ENCODE measurements at regions not wholly inside any gene's neighbourhood (a gene's known extent, or its start where the extent isn't known, plus 50 kb on each side); places are given as distances from the start of the nearest gene placed in this dataset.

- DNase-seq (ENCODE audit: low read depth, low spot score) = peak; percentile 77
- no peak overlapping the region for H3K27ac ChIP-seq
Observed at GRCh38 chr10:78991187-78991586, 77.6 kb upstream of the ZMIZ1 start.

- H3K27ac ChIP-seq = no peak overlapping the region
- DNase-seq (ENCODE audit: low read depth, low spot score) = no peak
Observed at GRCh38 chr10:78992333-78992732, 76.4 kb upstream of the ZMIZ1 start.

GRCh38 chr10:78993261-78993945, 75.4 kb upstream of the ZMIZ1 start:
- H3K27ac ChIP-seq = no peak overlapping the region
- no peak for DNase-seq (ENCODE audit: low read depth, low spot score)

GRCh38 chr10:78995987-78996791, 72.6 kb upstream of the ZMIZ1 start:
- no peak for DNase-seq (ENCODE audit: low read depth, low spot score)
- H3K27ac ChIP-seq = no peak overlapping the region

GRCh38 chr10:78996792-78997129, 72.0 kb upstream of the ZMIZ1 start:
- DNase-seq (ENCODE audit: low read depth, low spot score) = no peak

GRCh38 chr10:78997635-78998618, 70.8 kb upstream of the ZMIZ1 start:
- no peak for DNase-seq (ENCODE audit: low read depth, low spot score)
- no peak overlapping the region for H3K27ac ChIP-seq

More at GRCh38 chr10:78996792-78997129, 72.0 kb upstream of the ZMIZ1 start:
- no peak overlapping the region for H3K27ac ChIP-seq

- no peak overlapping the region for H3K27ac ChIP-seq
- no peak for DNase-seq (ENCODE audit: low read depth, low spot score)
Observed at GRCh38 chr10:79001082-79001885, 67.5 kb upstream of the ZMIZ1 start.

GRCh38 chr10:79002336-79002735, 66.4 kb upstream of the ZMIZ1 start:
- H3K27ac ChIP-seq = no peak overlapping the region
- no peak for DNase-seq (ENCODE audit: low read depth, low spot score)

- no peak overlapping the region for H3K27ac ChIP-seq
- DNase-seq (ENCODE audit: low read depth, low spot score) = no peak
Observed at GRCh38 chr10:79003183-79004100, 65.3 kb upstream of the ZMIZ1 start.

GRCh38 chr10:79004311-79004710, 64.5 kb upstream of the ZMIZ1 start:
- DNase-seq (ENCODE audit: low read depth, low spot score) = no peak

GRCh38 chr10:79005126-79005810, 63.5 kb upstream of the ZMIZ1 start:
- H3K27ac ChIP-seq = no peak overlapping the region
- no peak for DNase-seq (ENCODE audit: low read depth, low spot score)

More at GRCh38 chr10:79004311-79004710, 64.5 kb upstream of the ZMIZ1 start:
- no peak overlapping the region for H3K27ac ChIP-seq

GRCh38 chr10:79007018-79007417, 61.7 kb upstream of the ZMIZ1 start:
- no peak overlapping the region for H3K27ac ChIP-seq
- no peak for DNase-seq (ENCODE audit: low read depth, low spot score)

- no peak for DNase-seq (ENCODE audit: low read depth, low spot score)
- H3K27ac ChIP-seq = no peak overlapping the region
Observed at GRCh38 chr10:79007421-79008319, 61.1 kb upstream of the ZMIZ1 start.

GRCh38 chr10:79009145-79009544, 59.6 kb upstream of the ZMIZ1 start:
- no peak for DNase-seq (ENCODE audit: low read depth, low spot score)
- H3K27ac ChIP-seq = no peak overlapping the region

GRCh38 chr10:79012567-79012966, 56.2 kb upstream of the ZMIZ1 start:
- H3K27ac ChIP-seq = no peak overlapping the region
- DNase-seq (ENCODE audit: low read depth, low spot score) = no peak

- H3K27ac ChIP-seq = no peak overlapping the region
- DNase-seq (ENCODE audit: low read depth, low spot score) = no peak
Observed at GRCh38 chr10:79013406-79013987, 55.3 kb upstream of the ZMIZ1 start.

GRCh38 chr10:79014796-79015195, 54.0 kb upstream of the ZMIZ1 start:
- H3K27ac ChIP-seq = no peak overlapping the region
- no peak for DNase-seq (ENCODE audit: low read depth, low spot score)
